Breast epithelium (tissue), 3 donors: ENCODE measurements at regions not wholly inside any gene's neighbourhood (a gene's known extent, or its start where the extent isn't known, plus 50 kb on each side); places are given as distances from the start of the nearest gene placed in this dataset.

ENCODE experiments used
- POLR2A ChIP-seq: fragments of 450-650 bp; IDR thresholded peaks from one replicate; pipeline ENCODE4 v1.6.1; 2016; ENCODE audit warnings: antibody characterized with exemption, mild to moderate bottlenecking, moderate library complexity
- POLR2AphosphoS5 ChIP-seq, 3 donors: sonication (generic); formaldehyde crosslinking; IDR thresholded peaks; one replicate each; pipeline ENCODE4 v1.6.1; 2017; ENCODE audit warnings: antibody characterized with exemption in 3 of 3
- TF ChIP-seq, protein P1 (sequence below), 3 donors: fragments of 450-650 bp; IDR thresholded peaks; one replicate each; pipeline ENCODE4 v1.5.1; 2016 to 2017; ENCODE audit warnings: antibody characterized with exemption in 3 of 3, mild to moderate bottlenecking in 3 of 3, moderate library complexity in 3 of 3

DNA sequence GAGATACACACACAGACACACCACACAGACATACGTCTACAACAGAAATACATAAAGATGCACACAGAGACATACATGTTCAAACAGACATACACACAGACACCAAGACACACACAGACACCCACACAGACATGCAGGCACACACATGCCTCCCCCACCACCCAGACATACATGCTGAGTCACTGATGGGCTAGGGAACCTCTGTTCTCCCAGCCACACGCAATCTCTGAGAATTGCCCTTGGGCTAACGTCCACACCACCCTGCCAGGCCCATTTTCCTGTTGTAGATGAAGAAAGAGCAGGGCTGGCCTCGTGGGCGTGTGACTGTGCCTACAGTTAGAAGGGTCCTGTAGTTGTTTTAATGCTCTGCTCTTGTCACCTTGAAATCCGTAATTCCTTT is 261.9 kb downstream of the KCNRG start:
- TF ChIP-seq POLR2A (no peak), POLR2AphosphoS5 (IDR thresholded peaks at IDR 0.05) (no peak)
- TF ChIP-seq, protein P1, sequence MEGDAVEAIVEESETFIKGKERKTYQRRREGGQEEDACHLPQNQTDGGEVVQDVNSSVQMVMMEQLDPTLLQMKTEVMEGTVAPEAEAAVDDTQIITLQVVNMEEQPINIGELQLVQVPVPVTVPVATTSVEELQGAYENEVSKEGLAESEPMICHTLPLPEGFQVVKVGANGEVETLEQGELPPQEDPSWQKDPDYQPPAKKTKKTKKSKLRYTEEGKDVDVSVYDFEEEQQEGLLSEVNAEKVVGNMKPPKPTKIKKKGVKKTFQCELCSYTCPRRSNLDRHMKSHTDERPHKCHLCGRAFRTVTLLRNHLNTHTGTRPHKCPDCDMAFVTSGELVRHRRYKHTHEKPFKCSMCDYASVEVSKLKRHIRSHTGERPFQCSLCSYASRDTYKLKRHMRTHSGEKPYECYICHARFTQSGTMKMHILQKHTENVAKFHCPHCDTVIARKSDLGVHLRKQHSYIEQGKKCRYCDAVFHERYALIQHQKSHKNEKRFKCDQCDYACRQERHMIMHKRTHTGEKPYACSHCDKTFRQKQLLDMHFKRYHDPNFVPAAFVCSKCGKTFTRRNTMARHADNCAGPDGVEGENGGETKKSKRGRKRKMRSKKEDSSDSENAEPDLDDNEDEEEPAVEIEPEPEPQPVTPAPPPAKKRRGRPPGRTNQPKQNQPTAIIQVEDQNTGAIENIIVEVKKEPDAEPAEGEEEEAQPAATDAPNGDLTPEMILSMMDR (IDR thresholded peaks at IDR 0.05), result no peak
